ENCODE measurements at regions not wholly inside any gene's neighbourhood (a gene's known extent, or its start where the extent isn't known, plus 50 kb on each side); places are given as distances from the start of the nearest gene placed in this dataset.
"Not testable (repeated sequence)": the region's sequence is repeated elsewhere in the genome, so short reads cannot be mapped to it uniquely, and the experiment has no call there.

GRCh38 chr3:72613871-72614270 lies 234.4 kb downstream of the SHQ1 start:
- Histone ChIP-seq H3K27ac (ENCODE audit: low read depth, low read length) (no peak overlapping the region), H3K4me3 (ENCODE audit: low read length) (no peak overlapping the region), H3K9me3 (ENCODE audit: control insufficient read depth, low read length) (peaks cover 4% of the 10 kb centered on the region), H3K27me3 (ENCODE audit: control insufficient read depth, insufficient read depth, low read length, poor library complexity, severe bottlenecking) (no peaks in the 10 kb centered on the region), H3K36me3 (ENCODE audit: control insufficient read depth, insufficient read depth, low read length) (no peaks in the 10 kb centered on the region), H3K9ac (ENCODE audit: extremely low read depth, low read length, poor library complexity, severe bottlenecking) (no peak overlapping the region), H3K4me1 (ENCODE audit: control insufficient read depth, insufficient read depth, low read length) (peaks cover 11% of the 10 kb centered on the region)
- Mint-ChIP-seq H3K4me3 (no peak overlapping the region), H3K4me1 (peaks cover 39% of the 10 kb centered on the region), H3K36me3 (ENCODE audit: low read depth) (no peaks in the 10 kb centered on the region), H3K27ac (no peak overlapping the region), H3K27me3 (ENCODE audit: insufficient read depth) (no peaks in the 10 kb centered on the region), H3K9me3 (no peaks in the 10 kb centered on the region)
- TF ChIP-seq CTCF (conservative IDR thresholded peaks at IDR 0.05) = no peak
- WGBS, 2 experiments (ENCODE audit: insufficient coverage in 1 of 2, insufficient read length in 1 of 2) = 96% methylated on average over 1 of the region's 1 CpG; no CpG with 5 or more reads in 1 of the 2 experiments
- DNase-seq = no peak

DNA sequence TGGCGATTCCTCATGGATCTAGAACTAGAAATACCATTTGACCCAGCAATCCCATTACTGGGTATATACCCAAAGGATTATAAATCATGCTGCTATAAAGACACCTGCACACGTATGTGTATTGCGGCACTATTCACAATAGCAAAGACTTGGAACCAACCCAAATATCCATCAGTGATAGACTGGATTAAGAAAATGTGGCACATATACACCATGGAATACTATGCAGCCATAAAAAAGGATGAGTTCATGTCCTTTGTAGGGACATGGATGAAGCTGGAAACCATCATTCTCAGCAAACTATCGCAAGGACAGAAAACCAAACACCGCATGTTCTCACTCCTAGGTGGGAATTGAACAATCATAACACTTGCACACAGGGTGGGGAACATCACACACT lies 239.1 kb downstream of the SHQ1 start:
- not testable (repeated sequence) for H3K27me3 Mint-ChIP-seq (ENCODE audit: insufficient read depth); H3K36me3 ChIP-seq (ENCODE audit: control insufficient read depth, insufficient read depth, low read length); H3K36me3 Mint-ChIP-seq (ENCODE audit: low read depth); H3K4me3 Mint-ChIP-seq; H3K4me3 ChIP-seq (ENCODE audit: low read length); H3K9me3 ChIP-seq (ENCODE audit: control insufficient read depth, low read length); DNase-seq; H3K27ac ChIP-seq (ENCODE audit: low read depth, low read length); H3K9ac ChIP-seq (ENCODE audit: extremely low read depth, low read length, poor library complexity, severe bottlenecking); H3K4me1 ChIP-seq (ENCODE audit: control insufficient read depth, insufficient read depth, low read length); H3K4me1 Mint-ChIP-seq; H3K27me3 ChIP-seq (ENCODE audit: control insufficient read depth, insufficient read depth, low read length, poor library complexity, severe bottlenecking); H3K9me3 Mint-ChIP-seq; H3K27ac Mint-ChIP-seq
- 96% methylated on average over 5 of the region's 5 CpGs; no CpG with 5 or more reads in 1 of the 2 experiments for WGBS, 2 experiments (ENCODE audit: insufficient coverage in 1 of 2, insufficient read length in 1 of 2)

GRCh38 chr3:72606005-72606800 lies 242.0 kb downstream of the SHQ1 start:
- no peaks in the 10 kb centered on the region for H3K36me3 ChIP-seq (ENCODE audit: control insufficient read depth, insufficient read depth, low read length)
- no peak for TF ChIP-seq CTCF (conservative IDR thresholded peaks at IDR 0.05)
- 83 to 91% methylated on average over 4 to 6 of the region's 6 CpGs for WGBS, 2 experiments (ENCODE audit: insufficient coverage in 1 of 2, insufficient read length in 1 of 2)
- H3K4me3 ChIP-seq (ENCODE audit: low read length) = no peak overlapping the region
- no peak overlapping the region for H3K9ac ChIP-seq (ENCODE audit: extremely low read depth, low read length, poor library complexity, severe bottlenecking)
- no peaks in the 10 kb centered on the region for H3K9me3 ChIP-seq (ENCODE audit: control insufficient read depth, low read length)
- H3K27me3 ChIP-seq (ENCODE audit: control insufficient read depth, insufficient read depth, low read length, poor library complexity, severe bottlenecking) = no peaks in the 10 kb centered on the region
- DNase-seq = no peak
- Mint-ChIP-seq H3K27ac (no peak overlapping the region), H3K4me3 (no peak overlapping the region), H3K36me3 (ENCODE audit: low read depth) (no peaks in the 10 kb centered on the region), H3K9me3 (no peaks in the 10 kb centered on the region), H3K4me1 (peaks cover 1% of the 10 kb centered on the region), H3K27me3 (ENCODE audit: insufficient read depth) (peaks cover 3% of the 10 kb centered on the region)
- no peaks in the 10 kb centered on the region for H3K4me1 ChIP-seq (ENCODE audit: control insufficient read depth, insufficient read depth, low read length)
- H3K27ac ChIP-seq (ENCODE audit: low read depth, low read length) = no peak overlapping the region
